HG02678 (cell line): ENCODE measurements at regions not wholly inside any gene's neighbourhood (a gene's known extent, or its start where the extent isn't known, plus 50 kb on each side); places are given as distances from the start of the nearest gene placed in this dataset.
"Not testable (repeated sequence)": the region's sequence is repeated elsewhere in the genome, so short reads cannot be mapped to it uniquely, and the experiment has no call there.

Experiments
- ATAC-seq: cut with Tn5 transposase; IDR thresholded peaks from one replicate; pipeline ENCODE4 v1.9.1; 2021; ENCODE audit warnings: mild to moderate bottlenecking, moderate library complexity; ENCODE audit not compliant: unreplicated experiment

GRCh38 chr5:116778651-116779280, 204.1 kb upstream of the SEMA6A start:
- no peak for ATAC-seq

DNA sequence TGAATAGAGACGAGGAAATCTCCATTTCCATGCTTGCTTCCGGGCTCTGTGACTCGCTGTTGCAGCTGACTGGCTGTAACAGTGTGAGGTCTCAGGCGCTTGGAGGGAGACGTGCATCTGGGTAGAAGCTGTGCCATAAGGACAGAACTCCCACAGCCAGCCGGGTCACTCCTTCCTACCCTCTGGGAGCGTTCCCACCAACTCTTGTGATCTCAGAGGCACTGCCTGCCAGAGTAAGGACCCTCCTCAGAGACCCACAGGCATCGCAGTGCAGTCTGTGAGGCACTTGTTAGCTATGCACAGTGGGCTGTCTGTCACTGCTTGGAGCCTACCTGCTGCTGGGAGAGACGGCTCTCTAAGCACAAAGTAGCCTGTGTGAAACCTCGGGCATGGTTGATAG, 203.4 kb upstream of the SEMA6A start:
- ATAC-seq, result peak; percentile 77

GRCh38 chr5:116773926-116774325, 199.3 kb upstream of the SEMA6A start:
- ATAC-seq, result no peak

DNA sequence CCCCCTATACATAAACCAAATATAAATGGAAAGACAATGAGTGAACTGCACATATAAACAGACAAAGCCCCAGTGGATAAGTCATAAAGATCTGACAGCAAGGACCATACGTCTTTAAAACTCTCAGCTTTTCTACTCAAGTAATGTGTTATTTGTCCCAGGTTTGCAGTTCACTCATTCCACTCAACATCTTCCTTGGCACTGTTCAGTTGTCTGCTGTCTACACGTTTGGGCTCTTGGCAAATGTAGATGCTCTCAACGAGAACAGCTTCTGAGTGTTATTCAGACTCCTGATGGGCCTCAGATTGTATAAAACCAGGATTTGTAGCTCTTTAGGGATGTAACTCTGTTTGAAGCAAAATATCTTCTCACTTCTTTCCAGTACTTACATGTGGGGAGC, 198.2 kb upstream of the SEMA6A start:
- ATAC-seq, result no peak

DNA sequence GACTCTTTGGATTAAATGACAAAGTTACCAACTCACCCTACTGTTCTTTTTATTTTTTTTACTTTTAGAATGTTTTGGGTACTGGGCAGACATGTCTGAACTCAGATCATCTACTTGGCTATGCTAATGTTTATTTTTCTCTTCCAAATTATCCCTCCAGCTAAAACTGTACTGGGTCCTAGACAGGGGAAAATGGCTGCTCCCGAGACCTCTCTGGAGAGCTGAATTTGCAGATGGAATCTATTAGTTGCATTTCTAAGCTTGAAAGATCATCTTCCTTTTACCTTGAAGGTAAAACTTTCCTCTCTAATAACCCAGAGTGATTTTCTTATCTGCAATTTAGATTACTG, 197.5 kb upstream of the SEMA6A start:
- no peak for ATAC-seq

DNA sequence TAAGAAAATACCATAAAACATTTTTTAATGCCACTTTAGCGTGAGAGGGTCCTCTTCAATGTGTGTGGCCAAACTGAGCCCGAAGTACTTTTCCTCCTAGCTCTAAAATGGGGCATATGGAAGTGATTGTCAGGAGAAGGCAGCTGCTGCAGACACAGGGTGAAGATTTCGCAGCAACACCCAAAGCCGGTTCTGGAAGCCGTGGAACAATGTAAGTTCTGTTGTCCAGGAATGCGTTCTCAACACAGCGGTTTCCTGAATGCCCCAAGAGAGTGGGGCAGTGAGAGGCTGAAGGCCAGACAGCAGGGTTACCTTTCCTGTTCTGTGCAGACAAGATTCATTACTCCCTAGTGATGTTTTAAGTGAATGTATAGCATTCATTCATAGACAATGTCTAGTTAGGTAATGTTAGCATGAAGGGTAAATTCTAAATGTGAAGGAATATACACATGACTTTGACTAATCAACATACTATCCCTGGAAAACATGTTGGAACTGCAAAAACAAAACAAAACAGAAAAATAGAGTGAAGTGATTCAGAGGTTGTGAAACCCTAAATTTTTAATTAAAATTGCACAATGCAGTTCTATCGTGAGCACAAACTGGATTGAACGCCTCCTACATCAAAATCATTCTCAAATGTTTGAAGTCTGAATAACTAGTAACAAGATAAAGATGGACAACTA, 197.0 kb upstream of the SEMA6A start:
- ATAC-seq, result no peak

DNA sequence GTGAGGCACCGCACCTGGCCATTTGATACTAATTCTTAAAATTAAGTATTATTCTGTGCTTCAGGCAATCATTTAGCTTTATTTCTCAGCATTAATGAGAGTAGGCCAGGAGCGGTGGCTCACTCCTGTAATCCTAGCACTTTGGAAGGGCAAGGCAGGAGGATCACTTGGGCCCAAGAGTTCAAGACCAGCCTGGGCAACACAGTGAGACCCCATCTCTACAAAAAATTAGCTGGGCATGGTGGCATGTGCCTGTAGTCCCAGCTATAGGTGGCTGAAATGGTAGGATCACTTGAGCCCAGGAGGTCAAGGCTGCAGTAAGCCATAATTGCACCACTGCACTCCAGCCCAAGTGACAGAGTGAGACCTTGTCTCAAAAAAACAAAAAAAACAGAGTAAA, 195.3 kb upstream of the SEMA6A start:
- ATAC-seq, result not testable (repeated sequence)

- no peak for ATAC-seq
Measured at GRCh38 chr5:116769470-116769869, 194.8 kb upstream of the SEMA6A start.

DNA sequence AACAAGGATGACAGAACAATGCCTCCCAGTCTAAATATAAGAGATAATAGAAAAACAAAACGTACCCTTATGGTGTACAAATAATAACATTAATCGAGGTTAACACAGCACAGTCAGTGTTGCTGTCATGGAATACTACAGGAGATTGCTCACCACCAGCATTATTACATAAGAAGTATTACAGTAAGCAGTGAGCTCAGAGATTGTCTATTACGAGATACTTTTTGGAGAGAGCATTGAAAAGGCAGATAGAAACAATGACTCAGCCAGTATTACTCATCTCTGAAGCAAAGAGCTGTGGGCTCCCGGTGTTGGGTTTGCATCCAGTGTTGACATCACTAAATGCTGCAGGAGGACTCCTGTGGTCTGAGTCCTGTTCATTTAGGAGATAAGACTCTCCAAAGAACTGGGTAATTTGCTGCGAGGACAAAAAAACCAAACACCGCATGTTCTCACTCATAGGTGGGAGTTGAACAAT, 191.9 kb upstream of the SEMA6A start:
- peak; percentile 40 for ATAC-seq

DNA sequence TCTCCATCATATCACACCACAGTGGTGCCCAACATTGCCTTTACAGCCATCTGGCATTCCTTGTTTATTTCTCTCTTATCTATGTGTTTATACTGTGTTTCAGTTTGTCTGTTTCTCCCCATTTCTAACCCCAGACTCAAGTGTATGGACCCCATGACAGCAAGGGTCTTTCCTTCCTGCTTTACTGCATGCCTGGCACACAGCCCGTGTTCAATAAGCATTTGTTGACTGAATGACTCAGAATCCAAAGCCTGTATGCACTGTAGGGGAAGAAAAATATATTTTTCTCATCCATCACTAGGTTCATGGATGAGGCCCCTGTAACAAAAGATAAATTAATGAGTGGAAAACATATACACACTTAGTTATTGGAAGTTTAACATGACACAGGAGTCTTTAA, 190.8 kb upstream of the SEMA6A start:
- ATAC-seq, result no peak

DNA sequence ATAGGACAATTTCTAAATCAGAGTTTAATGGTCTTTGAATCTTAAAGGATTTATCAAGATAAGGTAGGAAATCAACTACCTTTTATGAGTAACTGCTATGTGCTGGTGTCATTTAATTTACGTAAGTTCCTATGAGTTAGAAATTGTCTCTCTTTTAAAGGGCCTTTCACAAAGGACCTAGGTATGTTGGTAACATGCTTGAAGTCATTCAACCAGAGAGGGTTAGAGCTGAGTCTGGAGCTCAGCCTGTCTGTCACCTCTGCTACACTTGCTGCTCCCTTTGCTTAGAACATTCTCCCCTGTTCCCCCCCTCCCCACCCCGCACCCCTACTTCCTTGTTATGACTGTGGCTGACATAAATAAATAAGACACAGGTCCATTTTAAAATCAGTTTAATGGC, 190.3 kb upstream of the SEMA6A start:
- ATAC-seq, result no peak

DNA sequence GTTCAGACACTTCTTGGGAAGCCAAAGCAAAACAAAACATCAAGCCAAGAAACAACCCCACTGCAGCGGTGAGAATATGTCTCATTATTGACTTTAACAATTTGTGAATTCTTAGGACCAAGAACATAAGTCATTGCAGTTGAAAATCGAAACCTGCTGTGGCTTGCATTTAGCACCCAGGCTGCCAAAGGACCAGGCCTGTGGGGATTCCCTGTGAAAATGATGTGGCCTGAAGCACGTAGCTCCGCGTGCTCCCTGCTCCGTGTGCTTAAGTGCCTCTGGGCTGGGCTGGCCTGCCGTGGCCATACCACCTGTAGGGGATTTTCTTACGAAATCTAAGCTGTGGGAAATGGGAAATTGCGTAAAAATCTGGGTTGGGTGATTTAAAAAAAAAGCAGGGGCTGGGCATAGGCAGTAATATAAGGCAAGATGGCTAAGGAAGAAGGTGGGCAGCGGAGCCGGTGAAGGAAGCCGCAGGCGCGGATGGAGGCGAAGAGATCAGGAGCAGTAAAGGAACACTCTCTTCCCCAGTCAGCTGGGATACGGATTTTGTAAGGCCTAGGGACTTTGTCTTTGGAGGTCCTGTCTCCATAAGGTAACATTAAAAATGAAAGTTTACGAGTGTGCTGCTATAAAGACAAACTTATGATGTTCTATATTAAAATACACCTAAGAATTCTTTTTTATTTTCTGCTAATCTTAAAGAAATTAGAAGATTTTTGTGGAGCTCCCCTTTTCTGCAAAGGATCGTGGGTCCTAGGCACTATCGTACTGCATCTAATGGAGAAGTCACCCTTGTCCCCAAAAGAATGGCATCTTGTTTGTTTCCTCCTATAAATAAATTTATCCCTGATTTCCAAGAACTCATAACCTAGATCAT, 189.6 kb upstream of the SEMA6A start:
- ATAC-seq, result peak; percentile 83

GRCh38 chr5:116759860-116760640, 185.4 kb upstream of the SEMA6A start:
- no peak for ATAC-seq

- ATAC-seq, result no peak
Measured at GRCh38 chr5:116757326-116757725, 182.7 kb upstream of the SEMA6A start.

- ATAC-seq, result no peak
Measured at GRCh38 chr5:116756531-116756930, 181.9 kb upstream of the SEMA6A start.

DNA sequence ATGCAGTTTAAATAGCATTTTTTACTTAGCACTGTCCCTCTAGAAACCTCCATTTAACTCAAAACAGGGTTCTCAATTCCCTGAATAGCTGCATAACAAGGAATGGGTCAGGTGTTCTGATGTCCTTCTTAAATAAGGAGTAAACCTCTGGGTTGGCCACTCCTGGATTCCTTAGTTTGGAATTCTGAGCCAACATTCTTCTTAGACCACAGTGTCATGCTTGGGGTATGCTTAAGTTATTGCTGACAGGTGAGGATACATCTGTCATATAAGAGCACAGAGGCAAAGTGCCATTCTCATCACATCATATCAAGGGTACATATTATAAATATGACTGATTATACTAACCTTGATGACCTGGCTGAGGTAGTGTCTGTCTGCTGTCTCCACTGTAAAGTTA, 179.9 kb upstream of the SEMA6A start:
- no peak for ATAC-seq

DNA sequence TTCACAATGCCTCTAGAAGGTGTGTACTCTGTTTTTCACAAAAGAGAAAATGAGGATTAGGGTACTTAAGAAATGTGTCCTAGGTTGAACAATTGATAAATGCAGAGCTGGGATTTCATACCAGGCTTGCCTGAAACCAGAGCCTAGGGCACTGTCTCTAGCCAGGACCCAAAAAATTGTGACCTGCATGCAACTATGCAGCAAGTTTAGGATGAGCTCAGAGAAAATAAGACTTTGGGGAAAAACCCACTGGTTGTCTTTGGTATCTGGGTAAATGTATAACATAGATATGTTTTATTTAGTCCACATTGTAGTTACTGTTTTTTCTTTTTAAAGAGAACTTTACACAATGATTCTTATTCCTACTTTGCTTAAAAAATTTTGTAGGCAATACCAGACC, 177.1 kb upstream of the SEMA6A start:
- ATAC-seq, result no peak

DNA sequence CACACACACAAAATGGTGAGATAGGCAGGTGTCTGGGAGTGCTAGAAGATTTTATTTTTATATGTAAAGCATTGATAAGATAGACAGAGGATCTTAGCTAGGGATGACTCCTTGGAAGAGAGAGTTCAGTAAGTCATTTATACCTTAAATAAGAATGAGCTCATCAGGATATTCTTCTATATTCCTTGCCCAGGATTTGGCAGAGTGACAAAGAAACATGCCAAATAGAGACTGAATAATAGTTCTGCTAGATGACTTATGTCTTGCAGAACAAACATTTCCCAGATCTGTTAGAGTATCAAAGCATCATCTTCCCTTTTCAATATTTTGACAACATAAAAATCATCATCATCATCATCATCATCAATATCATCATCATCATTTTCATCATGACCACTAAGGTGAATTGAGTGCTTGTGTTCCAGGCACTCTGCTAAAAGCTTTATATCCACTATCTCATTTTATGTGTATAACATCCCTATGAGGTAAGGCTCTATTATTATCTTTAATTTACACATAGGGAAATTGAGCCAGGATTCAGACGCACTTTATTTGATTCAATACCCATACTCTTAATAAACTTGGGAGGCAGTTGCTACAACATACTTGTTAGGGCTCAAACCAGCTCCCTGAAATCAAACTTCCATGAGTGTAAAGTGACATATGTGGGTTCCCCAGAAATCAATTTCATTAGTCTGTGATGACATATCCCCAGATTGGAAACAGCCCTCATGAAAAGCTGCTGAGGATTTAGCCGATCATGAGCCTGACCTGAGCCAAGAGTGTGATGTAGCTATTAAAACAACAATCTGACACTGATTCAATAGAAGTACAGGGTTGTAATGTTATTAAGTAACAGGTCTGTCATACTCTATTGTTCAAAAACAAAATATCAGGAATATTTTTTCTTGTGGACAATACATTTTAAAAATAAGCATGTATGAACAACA, 176.3 kb upstream of the SEMA6A start:
- ATAC-seq, result no peak

- no peak for ATAC-seq
Measured at GRCh38 chr5:116747881-116748280, 173.3 kb upstream of the SEMA6A start.

DNA sequence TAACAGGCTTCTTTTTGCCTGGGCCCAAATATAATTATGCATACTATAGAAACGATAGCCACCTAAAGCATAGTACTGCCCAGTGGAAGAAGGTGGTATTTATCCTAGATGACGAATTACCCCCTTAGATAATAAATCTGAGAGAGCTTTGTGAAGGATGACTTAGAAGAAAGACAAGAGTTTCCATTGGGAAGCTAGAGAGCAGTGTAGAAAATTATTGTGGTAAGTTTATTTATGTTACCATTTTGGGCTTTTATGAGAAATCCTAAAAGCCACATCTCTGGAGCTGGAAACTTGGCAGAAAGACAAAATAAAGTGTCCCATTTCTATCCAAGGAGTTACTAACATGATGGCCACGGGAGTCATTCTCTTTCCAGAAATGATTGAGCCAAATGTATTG, 172.0 kb upstream of the SEMA6A start:
- ATAC-seq, result no peak
